Endothelial cell of umbilical vein (primary cell): ENCODE measurements at regions not wholly inside any gene's neighbourhood (a gene's known extent, or its start where the extent isn't known, plus 50 kb on each side); places are given as distances from the start of the nearest gene placed in this dataset.

Experiments
- CTCF ChIP-seq, 2 donors: IDR thresholded peaks; 1 replicate in 1 of 2; 2 replicates in 1 of 2; pipeline ENCODE4 v1.5.1; 2011; ENCODE audit warnings: low read length in 2 of 2, mild to moderate bottlenecking in 2 of 2, moderate library complexity in 2 of 2, control low read depth in 1 of 2, inconsistent platforms in 1 of 2, low read depth in 1 of 2; ENCODE audit not compliant: insufficient read depth in 1 of 2; ENCODE audit errors: extremely low read depth in 1 of 2
- EZH2 ChIP-seq: IDR thresholded peaks from 2 replicates; pipeline ENCODE4 v1.6.1; 2012; ENCODE audit warnings: borderline replicate concordance, low read depth, mild to moderate bottlenecking, moderate library complexity, low read length, inconsistent platforms; ENCODE audit not compliant: severe bottlenecking
- GATA2 ChIP-seq: IDR thresholded peaks from 2 replicates; pipeline ENCODE4 v1.7.0; 2011; ENCODE audit warnings: low read depth, mild to moderate bottlenecking, moderate library complexity, mixed read lengths, low read length; ENCODE audit not compliant: insufficient read length, insufficient read depth
- MAX ChIP-seq: IDR thresholded peaks from 2 replicates; pipeline ENCODE4 v1.6.1; 2011; ENCODE audit not compliant: insufficient read depth, insufficient read length
- MYC ChIP-seq: IDR thresholded peaks from one replicate; pipeline ENCODE4 v1.6.1; 2011; ENCODE audit warnings: mild to moderate bottlenecking, low read depth, low read length
- POLR2A ChIP-seq: IDR thresholded peaks from 2 replicates; pipeline ENCODE4 v1.6.1; 2012; ENCODE audit warnings: low read depth, mild to moderate bottlenecking, control low read depth, low read length
- POLR2AphosphoS5 ChIP-seq: IDR thresholded peaks from 2 replicates; pipeline ENCODE4 v1.6.1; 2012; ENCODE audit warnings: low read depth, mild to moderate bottlenecking, control low read depth, low read length, moderate library complexity; ENCODE audit not compliant: insufficient read depth

GRCh38 chr4:179248821-179249220 lies 1806.6 kb upstream of the AGA start:
- no peak for TF ChIP-seq CTCF (IDR thresholded peaks at IDR 0.05; ENCODE audit: extremely low read depth in 1 of 2, insufficient read depth in 1 of 2, low read depth in 1 of 2, low read length in 2 of 2)
- TF ChIP-seq POLR2A: no peak
- TF ChIP-seq POLR2AphosphoS5: no peak
- TF ChIP-seq EZH2: no peak
- TF ChIP-seq MYC: no peak
- no peak for TF ChIP-seq MAX
- TF ChIP-seq GATA2: no peak
